ENCODE measurements at regions not wholly inside any gene's neighbourhood (a gene's known extent, or its start where the extent isn't known, plus 50 kb on each side); places are given as distances from the start of the nearest gene placed in this dataset.

DNA sequence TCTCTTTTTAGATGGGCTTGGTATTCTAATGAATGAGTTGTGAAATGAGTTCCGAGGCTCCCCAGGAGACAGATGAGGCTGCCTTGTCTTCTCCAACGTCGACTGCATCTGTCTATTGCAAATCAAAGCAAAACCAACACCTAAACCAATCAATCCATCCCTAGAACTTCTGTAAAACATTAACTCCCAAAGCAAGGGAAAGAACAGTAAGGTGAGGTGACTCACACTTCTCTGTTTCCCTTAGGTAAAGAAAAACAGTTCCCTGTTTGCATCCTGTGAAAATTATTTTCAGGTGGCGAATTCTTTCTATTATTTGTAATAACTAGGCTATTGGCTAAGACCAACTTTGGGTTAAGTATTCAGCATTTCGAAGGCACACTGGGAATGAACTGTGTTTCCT is 249.4 kb downstream of the EPHA4 start:
- TF ChIP-seq, protein P1, sequence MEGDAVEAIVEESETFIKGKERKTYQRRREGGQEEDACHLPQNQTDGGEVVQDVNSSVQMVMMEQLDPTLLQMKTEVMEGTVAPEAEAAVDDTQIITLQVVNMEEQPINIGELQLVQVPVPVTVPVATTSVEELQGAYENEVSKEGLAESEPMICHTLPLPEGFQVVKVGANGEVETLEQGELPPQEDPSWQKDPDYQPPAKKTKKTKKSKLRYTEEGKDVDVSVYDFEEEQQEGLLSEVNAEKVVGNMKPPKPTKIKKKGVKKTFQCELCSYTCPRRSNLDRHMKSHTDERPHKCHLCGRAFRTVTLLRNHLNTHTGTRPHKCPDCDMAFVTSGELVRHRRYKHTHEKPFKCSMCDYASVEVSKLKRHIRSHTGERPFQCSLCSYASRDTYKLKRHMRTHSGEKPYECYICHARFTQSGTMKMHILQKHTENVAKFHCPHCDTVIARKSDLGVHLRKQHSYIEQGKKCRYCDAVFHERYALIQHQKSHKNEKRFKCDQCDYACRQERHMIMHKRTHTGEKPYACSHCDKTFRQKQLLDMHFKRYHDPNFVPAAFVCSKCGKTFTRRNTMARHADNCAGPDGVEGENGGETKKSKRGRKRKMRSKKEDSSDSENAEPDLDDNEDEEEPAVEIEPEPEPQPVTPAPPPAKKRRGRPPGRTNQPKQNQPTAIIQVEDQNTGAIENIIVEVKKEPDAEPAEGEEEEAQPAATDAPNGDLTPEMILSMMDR (IDR thresholded peaks at IDR 0.05) = no peak

DNA sequence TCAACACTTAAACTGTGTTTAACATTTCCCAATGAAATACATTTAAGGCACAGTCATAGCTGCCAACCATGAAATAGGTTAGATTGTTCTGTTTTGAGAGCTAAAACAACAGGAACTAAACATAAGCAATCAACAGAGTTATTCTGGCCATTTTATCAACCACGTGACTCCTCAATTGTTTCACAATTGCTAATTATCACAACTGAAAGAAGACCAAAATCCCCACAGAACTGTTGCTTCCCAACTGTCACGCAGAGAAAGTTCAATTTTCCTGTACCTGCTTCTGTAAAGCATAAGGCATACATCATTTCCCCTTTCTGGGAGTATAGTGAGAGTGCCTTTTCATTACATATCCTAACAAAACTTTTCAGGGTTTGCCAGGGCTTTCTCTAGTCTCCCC is 248.6 kb downstream of the EPHA4 start:
- TF ChIP-seq, protein P1 (IDR thresholded peaks at IDR 0.05) = no peak

DNA sequence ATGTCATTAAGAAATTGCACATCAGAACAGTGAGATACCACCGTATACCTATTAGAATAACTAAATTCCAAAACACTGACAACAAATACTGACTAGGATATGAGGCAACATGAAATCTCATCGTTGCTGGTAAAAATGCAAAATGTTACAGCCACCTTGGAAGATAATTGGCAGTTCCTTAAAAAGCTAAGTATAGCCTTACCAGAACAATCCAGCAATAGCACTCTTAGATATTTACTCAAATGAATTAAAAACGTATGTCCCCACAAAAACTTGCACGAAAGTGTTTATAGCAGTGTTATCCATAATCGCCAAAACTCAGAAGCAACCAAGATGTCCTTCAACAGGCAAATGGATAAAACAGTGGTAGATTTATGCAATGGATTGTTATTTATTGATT is 241.7 kb downstream of the EPHA4 start:
- TF ChIP-seq, protein P1 (IDR thresholded peaks at IDR 0.05) = no peak

DNA sequence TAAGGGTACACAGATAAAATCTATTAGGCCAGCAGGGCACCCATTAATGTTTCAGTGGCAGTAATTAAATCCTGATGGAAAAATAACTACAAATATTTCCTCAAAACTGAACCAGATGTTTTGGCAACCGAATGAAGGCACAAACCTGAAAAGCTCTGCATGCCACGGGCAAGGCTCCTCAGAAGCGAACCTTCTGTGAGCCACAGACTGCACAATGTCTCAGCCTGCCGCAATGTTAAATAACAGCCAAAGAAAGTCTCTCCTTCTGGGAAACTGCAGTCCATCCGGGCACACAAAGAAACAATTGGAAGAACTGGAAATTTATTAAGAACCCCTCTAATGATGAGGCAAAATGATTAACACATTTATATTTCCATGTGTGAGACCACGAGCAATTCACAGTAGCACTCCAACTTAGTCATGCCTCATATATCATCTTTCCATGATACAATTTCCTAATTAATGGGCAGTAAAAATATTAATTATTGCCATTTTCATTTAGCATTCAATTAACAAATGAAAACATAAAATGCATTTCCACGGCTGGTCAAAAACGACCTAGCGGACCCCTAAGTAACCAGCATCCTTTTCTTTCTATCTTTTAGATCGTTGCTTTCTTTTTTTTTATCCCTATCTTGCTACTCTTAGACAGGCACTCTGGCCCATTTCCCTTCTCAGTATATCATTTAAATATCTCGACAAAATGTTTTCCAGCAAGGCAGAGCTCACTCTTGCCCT is 237.5 kb downstream of the EPHA4 start:
- TF ChIP-seq, protein P1 (IDR thresholded peaks at IDR 0.05) = no peak

DNA sequence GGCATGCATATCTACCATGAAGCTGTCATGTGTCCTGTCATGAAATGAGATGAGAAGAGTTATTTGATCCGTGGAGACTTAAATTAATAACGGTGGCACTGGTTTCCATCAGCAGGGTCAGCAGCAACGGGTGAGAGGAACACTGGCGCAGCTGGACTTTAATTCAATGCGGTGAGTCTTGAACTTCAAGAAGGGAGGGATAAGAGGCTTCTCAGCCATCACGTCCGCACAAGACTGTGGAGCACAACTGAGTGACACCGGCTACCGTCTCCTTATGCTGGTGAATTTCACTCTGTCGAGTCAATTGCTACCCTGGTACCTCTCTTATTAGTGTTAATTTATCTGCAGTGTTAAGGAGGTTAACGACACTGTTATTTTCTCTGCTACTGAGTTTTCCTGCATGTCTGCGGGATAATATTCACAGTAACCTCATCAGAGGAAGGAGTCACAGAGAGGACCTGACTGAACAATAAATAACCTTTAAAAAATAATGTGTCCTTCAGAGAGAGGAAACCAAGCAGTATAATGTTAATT is 236.8 kb downstream of the EPHA4 start:
- TF ChIP-seq, protein P1 (IDR thresholded peaks at IDR 0.05) = no peak

DNA sequence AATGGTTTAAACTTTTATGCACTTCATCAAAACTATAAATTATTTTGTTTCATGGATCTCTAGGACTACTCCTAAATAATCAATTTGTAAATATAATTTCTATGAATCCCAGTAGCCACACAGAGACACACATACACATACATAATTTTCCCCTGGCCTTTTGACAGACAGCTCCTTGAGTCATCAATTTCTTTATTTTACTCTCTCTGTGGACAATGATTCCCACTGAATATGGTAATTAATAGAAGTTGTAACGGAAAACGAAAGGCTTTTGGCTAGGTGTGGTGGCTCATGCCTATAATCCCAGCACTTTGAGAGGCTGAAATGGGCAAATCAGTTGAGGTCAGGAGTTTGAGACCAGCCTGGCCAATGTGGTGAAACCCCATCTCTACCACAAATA is 235.1 kb downstream of the EPHA4 start:
- TF ChIP-seq, protein P1 (IDR thresholded peaks at IDR 0.05) = no peak

DNA sequence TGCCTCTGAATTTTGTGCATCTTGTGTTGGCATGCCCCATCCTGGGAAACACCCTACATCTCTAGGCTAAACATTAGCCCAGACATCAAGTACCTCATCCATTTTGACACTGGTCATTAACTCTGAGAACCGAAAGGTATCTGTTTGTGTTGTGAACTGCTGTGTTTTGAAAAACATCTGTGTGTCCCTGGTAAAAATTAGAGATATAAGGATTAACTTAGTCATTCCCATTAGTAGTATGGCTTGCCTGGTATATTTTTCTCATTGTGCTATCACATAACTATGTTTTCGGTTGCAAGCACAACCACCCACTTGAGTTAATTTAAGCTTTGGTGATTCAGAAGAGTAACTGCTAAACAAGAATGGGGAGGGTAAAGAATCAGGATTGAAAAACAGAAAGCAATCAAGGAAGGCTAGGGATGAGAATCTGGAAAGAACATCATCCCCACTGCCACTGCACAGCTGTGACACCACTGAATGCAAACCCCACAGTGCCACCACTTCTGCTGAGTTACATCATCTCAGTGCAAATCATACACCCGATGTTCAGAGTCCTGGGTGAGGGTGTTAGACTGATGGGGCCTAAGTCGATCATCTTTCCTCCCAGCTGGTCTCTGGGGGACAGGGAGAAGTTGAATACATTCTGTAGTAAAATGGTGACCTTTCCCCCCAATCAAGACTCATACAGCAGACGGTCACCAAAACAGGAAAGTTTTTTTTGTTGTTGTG is 234.0 kb downstream of the EPHA4 start:
- TF ChIP-seq, protein P1 (IDR thresholded peaks at IDR 0.05) = no peak

Data from LNCAP (cell line).